Vagina (tissue), 2 donors: ENCODE measurements at regions not wholly inside any gene's neighbourhood (a gene's known extent, or its start where the extent isn't known, plus 50 kb on each side); places are given as distances from the start of the nearest gene placed in this dataset.
"Not testable (repeated sequence)": the region's sequence is repeated elsewhere in the genome, so short reads cannot be mapped to it uniquely, and the experiment has no call there.

ENCODE experiments used
- DNase-seq, 2 donors: peaks; one replicate each; pipeline ENCODE4 v3.0.0-alpha.2; 2017; ENCODE audit errors: extremely low spot score in 2 of 2
- H3K27ac ChIP-seq: fragments of 200-600 bp; sonication (generic); one replicate; pipeline ENCODE4 v1.5.1; 2019
- H3K27me3 ChIP-seq: fragments of 200-600 bp; sonication (generic); one replicate; pipeline ENCODE4 v1.5.1; 2019
- H3K36me3 ChIP-seq, 2 donors: fragments of 200-600 bp; sonication (generic); one replicate each; pipeline ENCODE4 v1.5.1; 2017 to 2019
- H3K4me1 ChIP-seq: fragments of 200-600 bp; sonication (generic); one replicate; pipeline ENCODE4 v1.5.1; 2019
- H3K4me3 ChIP-seq, 2 donors: fragments of 200-600 bp; sonication (generic); 1 replicate in 1 of 2; 2 replicates in 1 of 2; pipeline ENCODE4 v1.5.1; 2016 to 2019
- H3K9me3 ChIP-seq: fragments of 200-600 bp; sonication (generic); one replicate; pipeline ENCODE4 v1.5.1; 2019
- CTCF ChIP-seq, 3 experiments: fragments of 450-650 bp in 2 of 3; fragments of 200-600 bp in 1 of 3; sonication (generic) in 1 of 3; IDR thresholded peaks; one replicate each; pipeline ENCODE4 v1.5.1; 2017 to 2019; ENCODE audit warnings: antibody characterized with exemption in 3 of 3, mild to moderate bottlenecking in 2 of 3, moderate library complexity in 2 of 3
- POLR2A ChIP-seq, 2 donors: fragments of 450-650 bp; IDR thresholded peaks; one replicate each; pipeline ENCODE4 v1.6.1; 2017; ENCODE audit warnings: antibody characterized with exemption in 2 of 2, mild to moderate bottlenecking in 2 of 2, moderate library complexity in 2 of 2
- POLR2AphosphoS5 ChIP-seq, 2 donors: sonication (generic); formaldehyde crosslinking; IDR thresholded peaks; one replicate each; pipeline ENCODE4 v1.9.0; 2017; ENCODE audit warnings: antibody characterized with exemption in 2 of 2, mild to moderate bottlenecking in 2 of 2, low read depth in 1 of 2; ENCODE audit not compliant: insufficient read depth in 1 of 2
- intact Hi-C: fragments of 100-400 bp; cut with DNase I; formaldehyde crosslinking; loops from one replicate; pipeline ENCODE4 v1.15.1; 2023

- TF ChIP-seq POLR2A (IDR thresholded peaks at IDR 0.05) (no peak), POLR2AphosphoS5 (IDR thresholded peaks at IDR 0.05; ENCODE audit: insufficient read depth in 1 of 2, low read depth in 1 of 2) (no peak), CTCF (IDR thresholded peaks at IDR 0.05) (no peak)
- H3K27me3 ChIP-seq: no peaks in the 10 kb centered on the region
- intact Hi-C loops: no loop called here
- H3K4me1 ChIP-seq: no peaks in the 10 kb centered on the region
- H3K27ac ChIP-seq: no peak overlapping the region
- H3K36me3 ChIP-seq: no peaks in the 10 kb centered on the region
- DNase-seq: no peak
- H3K9me3 ChIP-seq: no peaks in the 10 kb centered on the region
- no peak overlapping the region for H3K4me3 ChIP-seq
Measured at GRCh38 chr5:167414611-167415010, 876.8 kb upstream of the WWC1 start.

GRCh38 chr5:167415779-167416746 is 875.4 kb upstream of the WWC1 start:
- TF ChIP-seq POLR2A (IDR thresholded peaks at IDR 0.05) (no peak), POLR2AphosphoS5 (IDR thresholded peaks at IDR 0.05; ENCODE audit: insufficient read depth in 1 of 2, low read depth in 1 of 2) (no peak), CTCF (IDR thresholded peaks at IDR 0.05) (no peak)
- no peaks in the 10 kb centered on the region for H3K27me3 ChIP-seq
- H3K27ac ChIP-seq: no peak overlapping the region
- H3K4me3 ChIP-seq: no peak overlapping the region
- DNase-seq: no peak
- H3K9me3 ChIP-seq: no peaks in the 10 kb centered on the region
- no peaks in the 10 kb centered on the region for H3K36me3 ChIP-seq
- no peaks in the 10 kb centered on the region for H3K4me1 ChIP-seq
- intact Hi-C loops: no loop called here

- DNase-seq: no peak
- no peak overlapping the region for H3K4me3 ChIP-seq
- no peaks in the 10 kb centered on the region for H3K27me3 ChIP-seq
- no peaks in the 10 kb centered on the region for H3K36me3 ChIP-seq
- H3K4me1 ChIP-seq: no peaks in the 10 kb centered on the region
- TF ChIP-seq POLR2A (IDR thresholded peaks at IDR 0.05): no peak
- H3K27ac ChIP-seq: no peak overlapping the region
- intact Hi-C loops: no loop called here
- H3K9me3 ChIP-seq: no peaks in the 10 kb centered on the region
Measured at GRCh38 chr5:167417662-167418061, 873.8 kb upstream of the WWC1 start.

- no peaks in the 10 kb centered on the region for H3K4me1 ChIP-seq
- H3K27me3 ChIP-seq: no peaks in the 10 kb centered on the region
- no peaks in the 10 kb centered on the region for H3K36me3 ChIP-seq
- TF ChIP-seq POLR2AphosphoS5 (IDR thresholded peaks at IDR 0.05; ENCODE audit: insufficient read depth in 1 of 2, low read depth in 1 of 2): no peak
- no peak for TF ChIP-seq CTCF (IDR thresholded peaks at IDR 0.05)
- TF ChIP-seq POLR2A (IDR thresholded peaks at IDR 0.05): no peak
- intact Hi-C loops: no loop called here
- DNase-seq: no peak
- H3K9me3 ChIP-seq: no peaks in the 10 kb centered on the region
- H3K4me3 ChIP-seq: no peak overlapping the region
- no peak overlapping the region for H3K27ac ChIP-seq
Measured at GRCh38 chr5:167425161-167425560, 866.3 kb upstream of the WWC1 start.

GRCh38 chr5:167426501-167426900 is 864.9 kb upstream of the WWC1 start:
- Histone ChIP-seq H3K27me3 (no peaks in the 10 kb centered on the region), H3K27ac (no peak overlapping the region), H3K36me3 (no peaks in the 10 kb centered on the region), H3K4me1 (no peaks in the 10 kb centered on the region), H3K9me3 (no peaks in the 10 kb centered on the region), H3K4me3 (no peak overlapping the region)
- intact Hi-C loops: no loop called here
- no peak for TF ChIP-seq CTCF (IDR thresholded peaks at IDR 0.05)
- no peak for TF ChIP-seq POLR2A (IDR thresholded peaks at IDR 0.05)
- no peak for TF ChIP-seq POLR2AphosphoS5 (IDR thresholded peaks at IDR 0.05; ENCODE audit: insufficient read depth in 1 of 2, low read depth in 1 of 2)
- DNase-seq: no peak

- H3K27me3 ChIP-seq, intact Hi-C loops, H3K4me1 ChIP-seq, H3K27ac ChIP-seq, H3K36me3 ChIP-seq, H3K9me3 ChIP-seq, H3K4me3 ChIP-seq, DNase-seq: not testable (repeated sequence)
Measured at GRCh38 chr5:167427641-167428040, 863.8 kb upstream of the WWC1 start.
